IgD-negative memory B cell (primary cell): ENCODE measurements at regions not wholly inside any gene's neighbourhood (a gene's known extent, or its start where the extent isn't known, plus 50 kb on each side); places are given as distances from the start of the nearest gene placed in this dataset.
"Not testable (repeated sequence)": the region's sequence is repeated elsewhere in the genome, so short reads cannot be mapped to it uniquely, and the experiment has no call there.

ENCODE experiments used
- H3K27ac Mint-ChIP-seq, 3 donors: one replicate each; pipeline ENCODE4 v1.8.0; 2020 to 2022; ENCODE audit warnings: mild to moderate bottlenecking in 3 of 3, mixed read lengths in 3 of 3, moderate library complexity in 1 of 3
- H3K27me3 Mint-ChIP-seq: one replicate; pipeline ENCODE4 v1.8.0; 2021; ENCODE audit warnings: mixed read lengths
- H3K36me3 Mint-ChIP-seq: one replicate; pipeline ENCODE4 v1.8.0; 2020; ENCODE audit warnings: mild to moderate bottlenecking, mixed read lengths
- H3K4me1 Mint-ChIP-seq, 3 donors: one replicate each; pipeline ENCODE4 v1.8.0; 2020 to 2022; ENCODE audit warnings: mixed read lengths in 3 of 3, mild to moderate bottlenecking in 1 of 3
- H3K4me3 Mint-ChIP-seq, 4 donors: one replicate each; pipeline ENCODE4 v1.8.0; 2020 to 2022; ENCODE audit warnings: mild to moderate bottlenecking in 4 of 4, mixed read lengths in 4 of 4, moderate library complexity in 3 of 4
- H3K9me3 Mint-ChIP-seq, 3 donors: one replicate each; pipeline ENCODE4 v1.8.0; 2020 to 2021; ENCODE audit warnings: mixed read lengths in 3 of 3, mild to moderate bottlenecking in 1 of 3

DNA sequence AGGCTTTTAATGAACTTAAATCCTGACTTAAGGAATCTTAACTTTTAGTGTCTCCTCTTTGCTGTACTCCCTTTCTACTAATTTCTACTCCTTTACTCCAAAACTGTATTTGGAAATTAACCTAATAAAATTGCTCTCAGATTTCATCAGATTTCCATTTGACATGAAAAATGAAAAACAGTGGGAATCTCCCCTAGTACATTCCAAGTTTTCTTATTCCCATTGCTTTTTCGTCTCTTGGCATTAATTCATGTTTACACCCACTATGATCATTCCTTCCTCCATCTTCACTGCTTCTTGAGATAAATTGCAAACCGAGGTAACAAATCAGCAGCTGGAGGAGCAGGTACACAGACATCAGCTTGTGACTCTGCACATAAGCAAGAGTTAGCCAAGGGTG lies 208.7 kb downstream of the VGLL3 start:
- Mint-ChIP-seq H3K9me3 (peaks cover 0 to 4% (median 2%) of the 10 kb centered on the region in 3 donors), H3K4me3 (no peak overlapping the region), H3K36me3 (no peaks in the 10 kb centered on the region)

DNA sequence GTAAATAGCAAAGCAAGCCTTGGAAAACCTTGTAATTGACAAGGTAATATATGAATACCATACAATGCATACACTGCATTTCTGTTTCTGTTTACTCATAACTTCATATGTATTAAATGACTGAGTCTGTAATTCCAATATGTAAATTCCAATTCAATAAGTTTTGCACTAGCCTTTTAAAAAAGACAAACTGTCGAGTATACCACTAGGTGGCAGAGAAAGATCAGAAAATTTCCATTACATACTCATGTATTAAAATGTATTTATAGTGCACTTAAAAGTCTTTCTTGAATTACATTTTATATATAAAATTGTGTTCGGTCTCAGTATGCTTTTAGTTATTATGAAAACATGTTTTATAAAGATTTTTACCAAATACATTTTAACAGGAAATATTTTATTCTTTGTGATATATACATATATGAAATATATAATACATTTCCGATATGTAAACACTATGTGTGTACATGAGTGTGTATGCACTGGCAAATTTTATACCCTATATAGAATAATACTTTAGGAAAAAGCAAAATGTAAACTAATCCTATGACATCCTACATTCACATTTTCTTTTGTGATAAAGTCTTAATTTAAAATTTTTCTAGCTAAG lies 216.8 kb downstream of the VGLL3 start:
- Mint-ChIP-seq H3K36me3 (no peaks in the 10 kb centered on the region), H3K9me3 (peaks cover 0 to 4% (median 3%) of the 10 kb centered on the region in 3 donors), H3K27ac (no peak overlapping the region), H3K4me3 (no peak overlapping the region), H3K4me1 (no peaks in the 10 kb centered on the region), H3K27me3 (no peaks in the 10 kb centered on the region)

More for the DNA sequence above, 208.7 kb downstream of the VGLL3 start:
- no peaks in the 10 kb centered on the region for H3K4me1 Mint-ChIP-seq
- H3K27me3 Mint-ChIP-seq: no peaks in the 10 kb centered on the region
- no peak overlapping the region for H3K27ac Mint-ChIP-seq

DNA sequence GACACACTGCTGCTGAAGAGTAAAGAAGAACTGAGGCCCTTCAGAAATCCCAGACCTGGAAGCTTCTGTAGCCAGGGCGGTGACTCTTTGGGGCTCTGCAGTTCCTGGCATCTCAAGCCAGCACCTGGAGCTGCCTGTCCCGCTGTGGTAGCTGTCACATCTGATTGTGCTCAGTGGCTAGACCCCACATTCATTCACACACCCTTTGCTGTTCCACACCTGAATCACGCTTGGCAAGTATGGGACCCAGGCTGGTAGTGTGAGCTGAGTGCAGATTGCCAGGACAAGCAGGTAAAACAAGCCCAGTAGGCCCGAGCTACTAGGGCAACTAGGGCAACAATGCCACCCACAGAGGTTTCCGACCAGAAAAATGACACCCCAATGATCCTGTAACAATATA lies 218.2 kb downstream of the VGLL3 start:
- H3K9me3 Mint-ChIP-seq: peaks cover 0 to 2% (median 0%) of the 10 kb centered on the region in 3 donors
- no peaks in the 10 kb centered on the region for H3K4me1 Mint-ChIP-seq
- H3K36me3 Mint-ChIP-seq: no peaks in the 10 kb centered on the region
- no peak overlapping the region for H3K4me3 Mint-ChIP-seq
- H3K27me3 Mint-ChIP-seq: no peaks in the 10 kb centered on the region
- no peak overlapping the region for H3K27ac Mint-ChIP-seq

DNA sequence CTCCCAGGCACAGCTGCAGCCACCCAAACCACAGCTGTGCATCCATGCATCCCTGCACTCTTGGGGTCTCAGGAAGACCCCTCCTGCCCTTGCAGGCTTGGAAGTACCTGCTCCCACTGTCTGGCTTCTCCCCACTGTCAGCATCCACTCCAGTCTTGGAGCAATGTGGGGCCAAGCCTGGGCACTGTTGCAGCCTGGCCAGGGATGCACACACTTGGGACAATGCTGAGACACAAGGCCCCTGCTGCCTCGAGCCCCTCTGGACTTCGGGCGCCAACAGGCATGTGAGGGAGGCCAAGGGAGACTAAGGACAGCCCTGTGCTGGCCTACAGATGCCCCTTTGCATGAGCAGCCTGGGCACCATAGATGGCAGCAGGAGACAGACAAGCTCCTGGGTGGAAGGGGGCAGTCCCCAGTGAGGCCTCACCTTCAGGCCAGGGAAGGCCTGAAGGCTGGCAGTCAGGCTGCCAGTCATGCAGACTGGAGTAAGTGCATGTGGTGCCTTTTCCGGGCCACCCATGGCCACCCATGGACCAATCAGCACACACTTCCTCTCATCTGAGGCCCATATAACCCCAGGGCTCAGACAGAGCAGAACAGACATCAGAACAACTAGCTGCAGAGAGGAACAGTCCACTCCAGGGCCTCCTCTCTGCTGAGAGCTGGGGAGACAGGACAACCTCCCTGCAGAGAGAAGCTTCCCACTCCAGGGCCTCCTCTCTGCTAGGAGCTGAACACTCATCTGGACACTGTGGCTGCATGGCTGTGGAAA lies 219.0 kb downstream of the VGLL3 start:
- H3K9me3 Mint-ChIP-seq: peaks cover 0 to 2% (median 0%) of the 10 kb centered on the region in 3 donors
- H3K27ac Mint-ChIP-seq: no peak overlapping the region
- H3K4me3 Mint-ChIP-seq: no peak overlapping the region

DNA sequence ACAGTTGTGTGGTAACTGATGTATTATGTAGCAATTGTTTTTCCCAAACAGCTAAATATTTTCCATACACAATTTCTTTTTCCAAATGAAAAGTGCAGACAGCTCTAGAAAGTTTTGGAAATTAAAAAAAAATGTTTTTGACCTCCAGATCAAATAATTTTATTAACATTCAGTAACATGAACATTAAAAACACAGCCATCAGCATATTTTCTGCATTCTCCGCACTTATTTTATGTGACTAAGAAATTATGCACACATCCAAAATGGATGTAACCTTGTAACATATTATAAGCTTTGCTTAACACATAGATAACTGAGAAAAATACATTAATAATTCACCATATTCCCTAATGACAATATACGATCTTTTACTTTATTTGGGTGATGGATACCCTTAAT lies 224.6 kb downstream of the VGLL3 start:
- Mint-ChIP-seq H3K27ac (no peak overlapping the region), H3K4me1 (peaks cover 0 to 2% (median 0%) of the 10 kb centered on the region in 3 donors), H3K9me3 (peaks cover 0 to 6% (median 2%) of the 10 kb centered on the region in 3 donors), H3K27me3 (no peaks in the 10 kb centered on the region), H3K4me3 (no peak overlapping the region), H3K36me3 (no peaks in the 10 kb centered on the region)

More for the DNA sequence above, 219.0 kb downstream of the VGLL3 start:
- no peaks in the 10 kb centered on the region for H3K36me3 Mint-ChIP-seq
- H3K4me1 Mint-ChIP-seq: no peaks in the 10 kb centered on the region
- no peaks in the 10 kb centered on the region for H3K27me3 Mint-ChIP-seq

DNA sequence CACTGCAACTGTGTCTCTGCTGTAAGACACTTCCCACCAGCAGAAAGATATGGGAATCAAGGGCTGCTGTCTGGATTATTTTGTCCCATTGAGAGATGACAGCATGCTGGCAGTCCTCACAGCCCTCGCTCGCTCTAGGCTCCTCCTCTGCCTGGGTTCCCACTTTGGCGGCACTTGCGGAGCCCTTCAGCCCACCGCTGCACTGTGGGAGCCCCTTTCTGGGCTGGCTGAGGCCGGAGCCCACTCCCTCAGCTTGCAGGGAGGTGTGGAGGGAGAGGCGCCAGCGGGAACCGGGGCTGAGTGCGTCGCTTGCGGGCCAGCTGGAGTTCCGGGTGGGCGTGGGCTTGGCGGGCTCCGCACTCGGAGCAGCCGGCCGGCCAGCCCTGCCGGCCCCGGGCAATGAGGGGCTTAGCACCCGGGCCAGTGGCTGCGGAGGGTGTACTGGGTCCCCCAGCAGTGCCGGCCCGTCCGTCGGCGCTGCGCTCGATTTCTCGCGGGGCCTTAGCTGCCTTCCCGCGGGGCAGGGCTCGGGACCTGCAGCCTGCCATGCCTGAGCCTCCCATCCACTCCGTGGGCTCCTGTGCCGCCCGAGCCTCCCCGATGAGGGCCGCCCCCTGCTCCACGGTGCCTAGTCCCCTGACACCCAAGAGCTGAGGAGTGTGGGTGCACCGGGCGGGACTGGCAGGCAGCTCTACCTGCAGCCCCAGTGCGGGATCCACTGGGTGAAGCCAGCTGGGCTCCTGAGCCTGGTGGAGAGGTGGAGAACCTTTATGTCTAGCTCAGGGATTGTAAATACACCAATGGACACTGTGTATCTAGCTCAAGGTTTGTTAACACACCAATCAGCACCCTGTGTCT lies 233.4 kb downstream of the VGLL3 start:
- H3K27ac Mint-ChIP-seq, H3K36me3 Mint-ChIP-seq, H3K9me3 Mint-ChIP-seq, H3K4me1 Mint-ChIP-seq, H3K27me3 Mint-ChIP-seq, H3K4me3 Mint-ChIP-seq: not testable (repeated sequence)

DNA sequence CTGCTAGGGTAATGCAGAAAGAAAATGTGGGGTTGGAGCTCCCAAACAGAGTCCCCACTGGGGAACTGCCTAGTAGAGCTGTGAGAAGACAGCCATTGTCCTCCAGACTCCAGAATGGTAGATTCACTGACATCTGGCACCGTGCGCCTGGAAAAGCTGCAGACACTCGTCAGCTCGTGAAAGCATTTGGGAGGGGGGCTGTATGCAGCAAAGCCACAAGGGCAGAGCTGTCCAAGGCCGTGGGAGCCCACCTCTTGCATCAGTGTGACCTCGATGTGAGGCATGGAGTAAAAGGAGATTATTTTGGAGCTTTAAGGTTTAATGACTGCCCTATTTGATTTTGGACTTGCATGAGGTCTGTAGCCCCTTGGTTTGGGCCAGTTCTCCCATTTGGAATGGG lies 242.9 kb downstream of the VGLL3 start:
- peaks cover 0 to 7% (median 2%) of the 10 kb centered on the region in 3 donors for H3K9me3 Mint-ChIP-seq
- no peaks in the 10 kb centered on the region for H3K27me3 Mint-ChIP-seq
- no peaks in the 10 kb centered on the region for H3K4me1 Mint-ChIP-seq
- no peak overlapping the region for H3K4me3 Mint-ChIP-seq
- H3K36me3 Mint-ChIP-seq: no peaks in the 10 kb centered on the region
- H3K27ac Mint-ChIP-seq: no peak overlapping the region

DNA sequence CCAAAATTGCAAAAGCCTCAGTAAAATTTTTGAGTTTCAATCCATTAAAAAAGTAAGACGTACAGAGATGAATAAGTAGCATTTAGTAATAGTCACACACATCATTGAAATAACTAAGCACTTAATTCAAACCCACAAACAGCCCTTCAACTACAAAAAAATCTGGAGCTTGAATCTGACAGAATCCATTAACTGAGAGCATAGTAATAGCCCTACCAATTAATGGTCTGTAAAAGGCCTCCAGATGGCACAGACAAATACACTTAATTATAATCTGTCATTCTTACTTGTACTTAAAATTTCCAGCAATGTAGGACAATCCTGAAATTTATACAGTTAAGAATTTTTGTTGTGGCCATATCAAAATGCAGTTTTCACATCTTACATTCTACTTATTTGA lies 246.9 kb downstream of the VGLL3 start:
- no peak overlapping the region for H3K27ac Mint-ChIP-seq
- no peaks in the 10 kb centered on the region for H3K4me1 Mint-ChIP-seq
- no peaks in the 10 kb centered on the region for H3K27me3 Mint-ChIP-seq
- peaks cover 0 to 7% (median 2%) of the 10 kb centered on the region in 3 donors for H3K9me3 Mint-ChIP-seq
- H3K36me3 Mint-ChIP-seq: no peaks in the 10 kb centered on the region
- H3K4me3 Mint-ChIP-seq: no peak overlapping the region

DNA sequence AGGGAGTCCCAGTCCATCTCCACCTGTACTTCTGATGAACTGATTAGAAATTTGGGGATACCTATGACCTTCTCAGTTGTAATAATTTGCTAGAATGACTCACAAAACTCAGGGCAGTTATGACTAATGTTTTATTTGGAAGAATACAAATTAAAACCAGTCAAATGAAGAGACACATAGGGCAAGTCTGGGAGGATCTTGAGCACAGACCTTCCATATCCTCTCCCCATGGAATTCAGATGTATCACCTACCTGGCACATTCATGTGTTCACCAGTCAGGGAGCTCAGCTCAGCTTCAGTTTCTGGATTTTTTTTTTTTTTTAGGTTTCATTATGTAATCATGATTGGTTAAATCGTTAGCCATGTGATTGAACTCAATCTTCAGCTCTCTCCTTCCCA lies 247.7 kb downstream of the VGLL3 start:
- Mint-ChIP-seq H3K4me3 (no peak overlapping the region), H3K36me3 (no peaks in the 10 kb centered on the region), H3K27me3 (no peaks in the 10 kb centered on the region), H3K27ac (no peak overlapping the region), H3K9me3 (peaks cover 0 to 7% (median 2%) of the 10 kb centered on the region in 3 donors), H3K4me1 (no peaks in the 10 kb centered on the region)

DNA sequence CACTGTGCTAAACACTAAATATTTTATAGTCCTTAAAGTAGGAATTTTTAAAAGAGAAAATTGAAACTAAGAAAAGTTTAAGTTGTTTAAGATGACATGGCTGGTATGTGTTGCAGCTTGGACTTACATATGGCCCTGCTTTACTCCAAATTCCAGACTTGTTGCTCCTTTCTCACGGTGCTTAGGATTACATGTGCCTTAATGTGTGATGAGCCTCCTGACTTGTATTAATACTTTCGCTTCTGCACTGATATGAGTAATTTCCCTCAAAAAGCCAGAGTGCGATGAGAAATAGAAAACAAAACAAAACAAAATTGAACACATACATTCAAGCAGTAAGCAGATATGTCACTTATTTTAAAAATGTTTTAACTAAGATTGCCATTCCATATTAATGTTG lies 250.2 kb downstream of the VGLL3 start:
- Mint-ChIP-seq H3K36me3 (no peaks in the 10 kb centered on the region), H3K4me1 (no peaks in the 10 kb centered on the region), H3K9me3 (peaks cover 0 to 4% (median under 1%) of the 10 kb centered on the region in 3 donors), H3K27me3 (no peaks in the 10 kb centered on the region), H3K4me3 (no peak overlapping the region), H3K27ac (no peak overlapping the region)

DNA sequence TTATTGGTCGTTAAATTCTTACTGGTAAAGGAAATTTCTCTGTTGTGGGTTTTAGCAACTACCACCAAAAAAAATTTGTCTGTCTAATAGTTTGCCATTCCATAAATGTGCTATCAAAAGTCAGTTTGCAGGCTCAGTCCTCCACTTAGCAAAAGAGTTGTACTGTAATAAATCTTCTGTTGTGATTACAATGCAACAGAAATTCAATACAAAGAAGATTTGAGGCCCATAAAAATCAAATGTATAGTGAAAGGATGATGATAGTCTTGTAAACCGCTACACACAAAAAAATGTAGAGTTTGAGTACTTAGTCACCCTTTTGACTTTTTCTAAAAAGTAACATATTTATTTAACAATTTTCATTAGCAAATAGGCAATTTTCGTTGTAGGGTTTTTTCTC lies 251.7 kb downstream of the VGLL3 start:
- Mint-ChIP-seq H3K4me3 (no peak overlapping the region), H3K27ac (no peak overlapping the region), H3K4me1 (no peaks in the 10 kb centered on the region), H3K9me3 (peaks cover 0 to 2% (median 0%) of the 10 kb centered on the region in 3 donors), H3K36me3 (no peaks in the 10 kb centered on the region), H3K27me3 (no peaks in the 10 kb centered on the region)

DNA sequence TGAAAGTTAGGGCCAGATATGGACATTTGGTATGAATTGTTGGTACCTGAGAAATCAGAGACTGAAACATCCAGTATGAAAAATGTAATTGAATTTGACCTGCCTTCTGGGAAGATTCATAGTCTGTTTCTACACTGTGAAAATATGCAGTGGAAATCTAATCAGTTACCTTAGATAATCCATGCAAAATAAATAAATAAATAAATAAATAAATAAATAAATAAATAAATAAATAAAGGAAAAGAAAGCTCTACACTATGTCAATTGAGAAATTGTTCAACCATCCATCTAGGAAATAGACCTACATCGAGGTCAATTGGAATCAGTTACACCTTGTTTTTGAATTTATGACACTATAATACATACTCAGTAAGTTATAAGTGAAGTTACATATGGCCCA lies 252.3 kb downstream of the VGLL3 start:
- no peaks in the 10 kb centered on the region for H3K4me1 Mint-ChIP-seq

DNA sequence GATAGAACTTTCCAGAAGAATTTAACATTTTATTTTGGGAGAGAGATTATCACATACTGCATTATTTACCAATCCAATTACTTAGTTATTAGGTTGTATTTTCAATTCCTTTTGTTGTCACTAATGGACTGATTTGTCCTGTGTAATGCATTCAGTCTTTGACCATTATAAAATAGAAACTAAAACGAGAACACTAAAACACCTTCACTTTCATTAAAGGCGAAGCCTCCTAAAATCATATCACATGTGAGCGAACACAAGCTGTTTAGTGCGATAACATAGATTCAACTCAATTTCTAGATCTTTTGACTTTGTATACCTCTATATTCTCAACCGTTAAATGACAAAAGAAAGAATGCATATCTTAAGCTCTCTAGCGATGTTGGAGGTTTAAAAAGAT lies 253.4 kb downstream of the VGLL3 start:
- Mint-ChIP-seq H3K4me1 (no peaks in the 10 kb centered on the region), H3K9me3 (peaks cover 0 to 8% (median 2%) of the 10 kb centered on the region in 3 donors), H3K27me3 (no peaks in the 10 kb centered on the region), H3K4me3 (no peak overlapping the region), H3K36me3 (no peaks in the 10 kb centered on the region), H3K27ac (no peak overlapping the region)

More for the DNA sequence above, 252.3 kb downstream of the VGLL3 start:
- Mint-ChIP-seq H3K27me3 (no peaks in the 10 kb centered on the region), H3K9me3 (peaks cover 0 to 2% (median 1%) of the 10 kb centered on the region in 3 donors), H3K4me3 (no peak overlapping the region), H3K36me3 (no peaks in the 10 kb centered on the region), H3K27ac (no peak overlapping the region)

DNA sequence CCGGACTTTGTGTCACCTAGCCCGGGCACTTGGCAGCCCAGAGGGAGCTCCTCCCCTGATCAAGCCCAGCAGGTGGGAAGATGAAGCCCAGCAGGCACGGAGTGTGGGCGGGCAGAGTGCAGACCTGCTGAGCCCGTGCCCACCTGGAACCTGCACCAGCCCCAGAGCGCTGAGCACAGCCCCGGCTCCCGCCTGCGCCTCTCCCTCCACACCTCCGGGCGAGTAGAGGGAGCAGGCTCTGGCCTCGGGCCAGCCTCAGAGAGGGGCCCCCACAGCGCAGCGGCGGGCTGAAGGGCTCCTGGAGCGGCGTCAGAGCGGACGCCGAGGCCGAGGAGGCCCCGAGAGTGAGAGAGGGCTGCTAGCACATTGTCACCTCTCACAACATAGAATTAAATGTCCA lies 257.7 kb downstream of the VGLL3 start:
- Mint-ChIP-seq H3K36me3 (no peaks in the 10 kb centered on the region), H3K9me3 (peaks cover 2 to 8% (median 5%) of the 10 kb centered on the region in 3 donors), H3K27ac (no peak overlapping the region), H3K4me1 (peaks cover 0 to 1% (median 0%) of the 10 kb centered on the region in 3 donors), H3K27me3 (no peaks in the 10 kb centered on the region), H3K4me3 (no peak overlapping the region)

DNA sequence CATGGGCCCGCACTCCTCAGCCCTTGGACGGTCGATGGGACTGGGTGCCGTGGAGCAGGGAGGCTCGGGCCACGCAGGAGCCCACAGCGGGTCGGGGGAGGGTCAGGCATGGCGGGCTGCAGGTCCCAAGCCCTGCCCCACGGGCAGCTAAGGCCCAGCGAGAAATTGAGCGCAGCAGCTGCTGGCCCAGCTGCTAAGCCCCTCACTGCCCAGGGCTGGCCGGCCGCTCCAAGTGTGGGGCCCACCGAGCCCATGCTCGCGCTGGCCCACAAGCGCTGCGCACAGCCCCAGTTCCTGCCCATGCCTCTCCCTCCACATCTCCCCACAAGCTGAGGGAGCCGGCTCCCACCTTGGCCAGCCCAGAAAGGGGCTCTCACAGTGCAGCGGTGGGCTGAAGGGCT lies 259.4 kb downstream of the VGLL3 start:
- peaks cover 2 to 9% (median 8%) of the 10 kb centered on the region in 3 donors for H3K9me3 Mint-ChIP-seq
- no peak overlapping the region for H3K4me3 Mint-ChIP-seq

More for the DNA sequence above, 259.4 kb downstream of the VGLL3 start:
- Mint-ChIP-seq H3K4me1 (peaks cover 0 to 1% (median 0%) of the 10 kb centered on the region in 3 donors), H3K27me3 (no peaks in the 10 kb centered on the region), H3K36me3 (no peaks in the 10 kb centered on the region), H3K27ac (no peak overlapping the region)
